ENCODE measurements at regions not wholly inside any gene's neighbourhood (a gene's known extent, or its start where the extent isn't known, plus 50 kb on each side); places are given as distances from the start of the nearest gene placed in this dataset.

DNA sequence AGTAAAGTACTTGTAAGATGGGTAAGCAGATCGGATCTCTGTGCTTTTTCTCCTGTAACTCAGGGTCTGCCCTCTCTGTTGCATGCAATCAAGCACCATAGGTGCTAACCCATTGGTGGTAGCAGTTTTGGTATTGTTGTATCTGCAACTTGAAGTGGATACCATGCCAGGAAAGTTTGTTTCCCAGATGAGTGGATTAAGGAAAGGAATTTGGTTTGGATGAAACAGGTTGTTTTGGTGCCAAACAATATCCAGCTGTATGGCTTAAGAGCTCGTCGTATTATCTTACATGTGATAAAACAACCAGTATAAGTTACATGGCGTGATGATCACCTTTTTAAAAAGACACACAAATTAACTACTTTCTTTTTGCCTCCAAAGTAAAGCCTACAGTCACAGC lies 280.9 kb upstream of the TENM3 start:
- Histone ChIP-seq H3K4me3 (no peak overlapping the region), H3K36me3 (no peaks in the 10 kb centered on the region), H3K27me3 (no peaks in the 10 kb centered on the region), H3K9me3 (no peaks in the 10 kb centered on the region)
- DNase-seq, result no peak

DNA sequence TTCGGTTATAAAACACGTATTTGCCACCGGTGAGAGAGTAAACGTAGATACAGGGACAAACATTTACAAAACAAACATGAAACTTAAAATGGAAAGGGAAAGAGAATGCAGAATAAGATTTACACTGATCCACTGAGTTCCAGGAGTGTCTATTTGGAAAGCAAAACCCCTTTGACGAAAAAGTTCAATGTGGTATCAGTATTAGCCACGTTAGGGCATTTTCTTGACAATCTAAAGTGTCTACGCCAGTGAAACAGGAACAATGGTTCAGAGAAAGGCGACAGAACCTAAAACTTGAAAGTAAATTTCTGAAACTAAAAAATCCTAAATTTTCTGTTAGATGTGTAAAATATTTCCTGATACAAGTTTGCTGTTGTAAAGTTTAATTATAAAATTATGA lies 278.5 kb upstream of the TENM3 start:
- no peak overlapping the region for H3K4me3 ChIP-seq
- H3K36me3 ChIP-seq, result no peaks in the 10 kb centered on the region
- H3K9me3 ChIP-seq, result no peaks in the 10 kb centered on the region
- H3K27me3 ChIP-seq, result no peaks in the 10 kb centered on the region
- DNase-seq, result no peak

DNA sequence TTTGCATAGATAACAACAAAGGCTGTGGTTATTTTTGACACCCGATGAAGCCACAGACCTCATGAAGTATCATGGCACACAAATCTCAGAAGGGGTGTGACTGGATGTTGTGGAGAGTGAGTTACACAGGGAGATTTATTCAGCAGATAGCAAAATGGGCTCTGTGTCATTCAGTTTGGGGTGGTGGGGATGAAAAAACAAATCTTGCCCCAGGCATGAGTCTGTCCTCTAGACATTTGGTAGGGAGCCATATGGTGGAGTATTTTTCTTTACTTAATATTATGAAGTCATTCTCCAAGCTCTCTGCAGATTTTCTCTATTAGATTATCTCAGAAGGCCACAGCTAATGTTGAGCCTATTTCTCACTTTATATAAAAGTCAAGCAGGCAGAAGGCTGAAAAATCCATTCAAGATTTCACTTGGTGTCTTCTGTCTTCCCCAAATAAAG lies 277.1 kb upstream of the TENM3 start:
- Histone ChIP-seq H3K4me3 (no peak overlapping the region), H3K36me3 (no peaks in the 10 kb centered on the region), H3K27me3 (no peaks in the 10 kb centered on the region), H3K9me3 (no peaks in the 10 kb centered on the region)
- no peak for DNase-seq

DNA sequence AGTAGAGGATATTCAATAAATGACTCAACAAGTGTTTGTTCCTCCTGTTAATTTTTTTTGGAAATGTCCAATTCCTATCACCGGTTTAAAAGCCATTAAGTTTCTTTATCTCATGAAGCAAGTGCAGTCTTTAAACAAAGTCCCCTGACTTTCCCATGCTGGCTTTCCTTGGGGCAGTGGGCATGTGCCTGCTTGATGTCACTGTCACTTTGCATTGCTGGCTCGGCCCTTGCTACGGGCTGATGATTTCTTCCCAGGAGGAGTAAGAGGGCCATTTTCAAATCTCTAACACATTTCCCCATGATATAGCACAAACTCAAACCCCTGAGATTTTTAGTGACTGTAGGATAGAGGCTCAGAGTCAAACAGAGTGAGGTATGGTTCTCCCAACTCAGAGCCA lies 275.8 kb upstream of the TENM3 start:
- H3K27me3 ChIP-seq, result no peaks in the 10 kb centered on the region
- H3K4me3 ChIP-seq, result no peak overlapping the region
- no peak for DNase-seq
- no peaks in the 10 kb centered on the region for H3K9me3 ChIP-seq
- no peaks in the 10 kb centered on the region for H3K36me3 ChIP-seq

DNA sequence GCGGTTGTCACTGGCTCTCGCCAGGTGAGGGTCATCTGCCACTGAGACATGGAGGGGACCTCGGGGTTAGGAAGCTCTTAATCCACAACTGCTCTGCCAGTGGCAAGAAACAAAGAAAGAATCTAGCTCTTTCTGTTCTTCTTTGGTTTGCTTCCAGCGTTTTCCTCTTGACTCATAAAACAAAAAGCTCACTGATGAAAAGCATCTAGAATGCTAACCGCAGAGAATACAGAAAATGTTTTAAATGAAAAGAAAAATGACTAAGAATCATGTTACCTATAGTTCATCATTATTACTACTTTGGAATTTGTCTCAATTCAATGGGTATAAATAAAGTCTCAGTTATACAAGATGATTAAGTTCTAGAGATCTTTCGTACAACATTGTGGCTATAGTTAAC lies 274.8 kb upstream of the TENM3 start:
- Histone ChIP-seq H3K27me3 (no peaks in the 10 kb centered on the region), H3K9me3 (no peaks in the 10 kb centered on the region), H3K36me3 (no peaks in the 10 kb centered on the region), H3K4me3 (no peak overlapping the region)
- DNase-seq, result no peak

DNA sequence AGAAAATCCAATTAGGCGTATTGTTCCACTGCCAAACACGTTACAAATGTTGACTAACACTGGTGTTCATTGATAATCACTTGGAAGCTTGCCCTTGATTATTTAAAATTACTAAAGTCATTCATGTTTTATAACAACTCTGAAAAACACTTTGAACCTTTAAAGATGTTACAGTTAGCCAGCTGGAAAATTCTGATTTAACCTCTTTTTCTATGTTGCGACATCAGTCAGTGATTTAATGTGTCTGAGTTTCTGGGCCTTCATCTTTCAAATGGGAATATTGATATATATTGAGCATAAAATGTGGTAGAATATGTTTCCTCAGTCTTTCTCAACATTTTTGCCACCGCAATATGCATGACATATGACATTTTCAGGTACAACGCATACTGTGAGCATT lies 274.1 kb upstream of the TENM3 start:
- no peak for DNase-seq
- Histone ChIP-seq H3K27me3 (no peaks in the 10 kb centered on the region), H3K4me3 (no peak overlapping the region), H3K9me3 (no peaks in the 10 kb centered on the region), H3K36me3 (no peaks in the 10 kb centered on the region)

DNA sequence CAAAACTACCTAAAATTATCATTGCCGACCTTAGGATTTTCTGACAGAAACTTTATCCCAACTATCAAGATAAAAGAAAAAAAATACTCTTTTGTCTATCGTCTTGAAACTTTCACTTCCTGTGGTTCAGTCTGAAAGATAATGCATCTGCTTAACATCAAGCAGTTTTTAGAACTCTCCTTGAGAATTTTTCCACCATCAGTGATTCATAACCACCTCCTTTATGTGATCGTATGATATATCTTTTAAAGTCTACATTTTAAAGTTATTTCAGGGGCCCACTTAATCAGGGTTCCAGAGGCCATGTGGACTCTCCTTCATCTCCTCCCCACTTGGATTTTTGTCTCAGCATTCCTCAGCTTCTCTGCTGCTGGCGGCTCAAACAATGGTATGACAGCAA lies 272.8 kb upstream of the TENM3 start:
- Histone ChIP-seq H3K36me3 (no peaks in the 10 kb centered on the region), H3K4me3 (no peak overlapping the region), H3K9me3 (no peaks in the 10 kb centered on the region), H3K27me3 (no peaks in the 10 kb centered on the region)
- no peak for DNase-seq

DNA sequence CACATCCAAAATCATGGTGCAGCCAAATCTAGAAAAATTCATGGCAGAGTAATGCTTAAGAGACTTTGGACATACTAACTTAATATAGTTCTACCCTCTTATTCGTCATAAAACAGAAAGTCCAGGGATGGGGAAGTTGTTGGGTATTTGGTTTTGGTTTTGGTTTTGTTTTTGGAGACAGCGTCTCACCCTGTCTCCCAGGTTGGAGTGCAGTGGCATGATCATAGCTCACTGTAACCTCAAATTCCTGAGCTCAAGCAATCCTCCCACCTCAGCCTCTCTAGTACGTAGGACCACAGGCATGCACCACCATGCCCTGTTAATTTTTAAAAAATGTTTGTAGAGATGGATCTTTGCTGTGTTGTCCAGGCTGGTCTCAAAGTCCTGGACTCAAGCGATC lies 271.8 kb upstream of the TENM3 start:
- peak overlapping the region; percentile 6; the same call in 1 of the 2 replicates for H3K4me3 ChIP-seq
- no peak for DNase-seq
- no peaks in the 10 kb centered on the region for H3K36me3 ChIP-seq
- H3K9me3 ChIP-seq, result no peaks in the 10 kb centered on the region
- H3K27me3 ChIP-seq, result no peaks in the 10 kb centered on the region

DNA sequence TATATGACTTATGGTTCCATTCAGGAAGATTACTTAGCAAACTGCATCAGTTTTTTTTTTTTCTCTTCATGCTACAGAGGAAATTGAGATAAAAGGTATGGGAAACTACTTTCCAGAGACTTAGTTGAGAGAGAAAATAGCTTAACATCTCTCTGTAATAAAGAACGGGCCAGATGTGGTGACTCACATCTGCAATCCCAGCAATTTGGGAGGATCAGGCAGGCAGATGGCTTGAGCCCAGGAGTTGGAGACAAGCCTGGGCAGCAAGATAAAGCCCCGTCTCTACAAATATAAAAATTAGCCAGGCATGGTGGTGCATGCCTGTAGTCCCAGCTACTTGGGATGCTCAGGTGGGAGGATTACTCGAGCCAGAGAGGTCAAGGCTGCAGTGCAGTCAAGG lies 271.2 kb upstream of the TENM3 start:
- Histone ChIP-seq H3K36me3 (no peaks in the 10 kb centered on the region), H3K9me3 (no peaks in the 10 kb centered on the region), H3K27me3 (no peaks in the 10 kb centered on the region), H3K4me3 (no peak overlapping the region; the same call in 1 of the 2 replicates)
- peak; percentile 71 for DNase-seq

DNA sequence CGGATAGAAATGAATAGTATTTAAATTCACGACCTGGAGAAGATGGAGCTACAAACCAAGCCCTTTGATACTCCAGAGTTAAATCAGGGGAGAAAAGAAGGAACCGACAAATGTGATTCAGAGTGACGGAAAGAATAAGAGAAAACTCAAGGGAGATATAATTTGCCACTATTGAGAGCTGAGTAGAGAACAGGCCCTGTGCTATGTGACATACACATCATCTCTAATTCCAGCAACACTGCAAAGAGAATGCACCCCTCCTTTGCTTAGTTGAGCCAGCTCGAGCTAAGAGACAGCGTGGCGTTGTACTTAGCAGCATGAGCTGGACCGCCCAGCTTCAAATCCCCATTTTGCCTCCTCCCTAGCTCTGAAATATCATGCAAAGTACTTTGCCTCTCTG lies 266.4 kb upstream of the TENM3 start:
- H3K27me3 ChIP-seq, result no peaks in the 10 kb centered on the region
- no peak for DNase-seq
- H3K4me3 ChIP-seq, result no peak overlapping the region
- no peaks in the 10 kb centered on the region for H3K9me3 ChIP-seq
- H3K36me3 ChIP-seq, result no peaks in the 10 kb centered on the region

DNA sequence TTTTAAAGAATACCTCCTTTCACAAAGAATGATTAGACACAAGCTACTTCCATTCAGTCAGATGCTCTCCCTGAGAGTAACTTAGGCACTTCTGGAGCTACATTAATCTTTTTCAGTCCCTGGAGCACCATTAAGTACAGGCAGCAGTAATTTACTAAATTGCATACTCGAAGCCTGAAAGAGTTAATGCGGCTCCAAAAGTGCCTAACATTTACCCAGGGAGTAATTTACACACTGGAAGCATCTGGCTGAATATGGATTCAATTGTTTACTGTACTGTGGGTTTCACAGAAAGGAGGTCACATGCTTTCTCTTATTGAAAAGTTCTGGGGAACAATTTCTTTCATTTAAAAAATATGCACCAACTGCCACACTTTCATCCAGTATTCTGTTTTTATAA lies 260.8 kb upstream of the TENM3 start:
- Histone ChIP-seq H3K9me3 (no peaks in the 10 kb centered on the region), H3K27me3 (no peaks in the 10 kb centered on the region), H3K36me3 (no peaks in the 10 kb centered on the region), H3K4me3 (no peak overlapping the region)
- no peak for DNase-seq

DNA sequence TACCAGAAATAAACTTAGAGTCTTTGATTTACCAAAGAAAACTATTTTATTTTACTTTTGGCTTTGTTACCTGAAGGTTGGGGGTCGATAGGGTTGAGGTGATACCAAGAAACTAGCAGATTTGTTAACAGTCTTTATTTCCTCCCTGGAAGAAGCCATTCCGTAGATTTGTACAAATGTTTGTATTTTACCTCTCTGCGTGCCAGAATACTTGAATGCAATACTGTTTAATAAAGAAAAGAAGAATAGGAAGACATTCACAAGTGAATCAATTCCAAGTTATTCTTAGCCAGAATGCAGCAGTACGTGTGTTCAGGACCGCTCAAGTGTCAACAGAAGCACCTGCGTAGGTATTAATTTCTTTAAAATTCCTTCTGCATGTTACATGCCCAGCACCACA lies 260.3 kb upstream of the TENM3 start:
- Histone ChIP-seq H3K27me3 (no peaks in the 10 kb centered on the region), H3K36me3 (no peaks in the 10 kb centered on the region), H3K4me3 (no peak overlapping the region), H3K9me3 (no peaks in the 10 kb centered on the region)
- no peak for DNase-seq

DNA sequence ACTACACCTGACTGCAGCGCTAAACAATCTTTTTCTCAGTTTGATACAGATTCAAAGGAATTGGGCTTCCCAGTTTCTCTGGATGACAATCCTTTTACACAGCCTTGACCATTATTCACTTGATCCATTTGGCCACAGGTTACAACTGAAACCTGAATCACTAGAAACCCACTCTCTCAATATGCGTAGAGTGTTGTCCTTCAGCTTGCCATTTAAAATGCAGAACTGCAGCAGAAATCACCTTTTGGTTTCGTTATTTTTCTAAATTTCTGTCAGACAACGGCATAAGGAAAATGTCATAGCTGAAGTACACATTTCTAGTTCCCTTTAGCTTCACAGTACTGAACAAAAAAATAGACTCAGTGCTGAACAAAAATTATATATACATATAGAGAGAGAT lies 255.8 kb upstream of the TENM3 start:
- Histone ChIP-seq H3K9me3 (no peaks in the 10 kb centered on the region), H3K27me3 (no peaks in the 10 kb centered on the region), H3K4me3 (no peak overlapping the region), H3K36me3 (no peaks in the 10 kb centered on the region)
- DNase-seq, result no peak

DNA sequence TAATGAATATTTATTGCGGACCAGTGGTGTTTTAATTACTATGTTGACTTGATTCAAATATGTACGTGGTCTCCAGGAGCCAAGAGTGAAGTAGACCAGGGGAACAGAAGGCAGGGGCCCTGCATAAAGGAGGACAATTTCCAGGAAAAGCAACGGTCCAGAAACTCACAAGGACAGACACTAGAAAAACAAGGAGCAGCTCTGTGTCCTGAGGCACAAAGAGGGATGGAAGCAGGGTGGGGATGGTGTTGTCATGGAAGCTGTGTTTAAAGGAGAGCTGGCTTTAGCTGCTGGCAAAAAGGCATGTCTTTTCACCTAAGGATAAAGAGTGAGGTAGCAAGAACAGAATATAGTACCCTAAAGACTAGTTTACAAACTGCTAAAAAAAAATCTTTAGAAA lies 254.1 kb upstream of the TENM3 start:
- no peak for DNase-seq
- H3K4me3 ChIP-seq, result no peak overlapping the region

DNA sequence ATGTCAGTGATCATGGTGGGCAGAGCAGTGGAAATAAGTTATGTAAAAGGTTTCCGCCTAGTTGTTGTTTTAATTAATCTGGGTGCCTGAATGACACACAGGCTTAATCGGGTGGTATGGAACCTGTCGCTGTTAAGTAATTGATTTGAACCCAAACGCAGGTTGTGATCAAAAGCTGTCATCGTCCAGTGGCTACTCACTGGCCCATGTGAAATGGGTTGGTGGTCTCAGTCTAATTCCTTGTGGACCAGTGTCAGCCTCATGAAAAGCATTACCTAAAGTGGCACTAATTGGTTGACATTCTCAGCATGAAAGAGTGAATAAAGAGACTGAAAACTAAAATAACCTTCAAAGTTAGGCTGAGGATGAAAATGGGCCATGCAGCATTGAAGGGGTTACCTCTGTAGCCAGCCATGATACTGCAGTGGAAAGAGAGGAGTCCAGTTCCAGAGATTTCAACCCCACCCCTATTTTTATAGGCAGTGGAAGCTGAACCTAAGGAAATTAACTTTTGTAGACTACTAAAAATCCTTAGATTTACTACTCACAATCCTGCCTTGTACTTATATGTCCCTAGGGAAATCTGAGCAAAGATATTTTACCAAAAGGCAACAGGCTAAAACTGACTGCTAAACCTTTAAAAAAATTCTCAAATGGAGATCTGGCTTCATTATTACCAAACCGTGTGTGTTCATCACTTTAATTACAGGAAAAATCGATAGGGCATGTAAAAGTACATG lies 251.7 kb upstream of the TENM3 start:
- Histone ChIP-seq H3K4me3 (no peak overlapping the region), H3K27me3 (no peaks in the 10 kb centered on the region), H3K9me3 (no peaks in the 10 kb centered on the region), H3K36me3 (no peaks in the 10 kb centered on the region)
- no peak for DNase-seq

More for the DNA sequence above, 254.1 kb upstream of the TENM3 start:
- Histone ChIP-seq H3K27me3 (no peaks in the 10 kb centered on the region), H3K9me3 (no peaks in the 10 kb centered on the region), H3K36me3 (no peaks in the 10 kb centered on the region)

DNA sequence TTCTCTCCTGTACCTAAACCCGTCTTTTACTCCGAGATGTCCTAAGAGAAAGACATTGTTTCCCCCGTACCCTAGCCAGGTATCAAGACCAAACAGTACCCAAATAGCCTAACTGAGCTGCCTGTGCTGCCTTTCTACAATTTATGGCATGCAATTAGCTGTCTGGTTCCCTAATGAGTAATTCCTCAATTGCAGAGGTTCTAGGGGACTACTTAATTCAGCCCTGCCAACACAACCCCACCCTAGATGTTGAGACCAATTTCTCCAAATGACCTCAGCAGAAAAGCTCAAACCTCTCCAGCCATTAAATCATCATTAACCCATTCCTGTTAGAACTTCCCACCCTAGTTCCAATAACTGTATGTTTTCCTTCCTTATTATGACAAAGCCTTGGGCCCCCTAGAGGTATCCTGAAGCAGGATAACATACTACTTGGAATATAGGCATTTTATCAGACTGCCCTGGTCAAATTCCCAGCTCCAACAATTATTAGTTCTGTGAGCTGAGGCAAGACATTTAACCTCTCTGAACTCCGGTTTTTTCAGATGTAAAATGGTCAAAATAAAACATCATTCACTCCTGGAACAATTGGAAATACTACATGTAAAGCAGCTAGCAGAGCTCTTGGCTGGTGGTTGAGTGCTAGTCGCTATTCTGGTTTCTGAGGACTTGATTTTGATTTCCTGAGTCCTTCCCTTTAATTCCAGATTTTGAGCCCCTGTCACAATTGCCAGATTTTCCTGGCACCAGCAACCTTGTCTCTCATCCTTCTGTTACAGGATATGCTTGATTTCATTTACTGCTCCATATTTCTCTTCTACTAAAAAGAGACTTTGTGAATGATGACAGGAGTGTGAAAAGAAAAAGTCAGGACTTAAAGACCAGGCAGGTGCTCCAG lies 244.6 kb upstream of the TENM3 start:
- DNase-seq, result no peak
- H3K27me3 ChIP-seq, result no peaks in the 10 kb centered on the region
- H3K4me3 ChIP-seq, result no peak overlapping the region
- no peaks in the 10 kb centered on the region for H3K9me3 ChIP-seq
- H3K36me3 ChIP-seq, result no peaks in the 10 kb centered on the region

DNA sequence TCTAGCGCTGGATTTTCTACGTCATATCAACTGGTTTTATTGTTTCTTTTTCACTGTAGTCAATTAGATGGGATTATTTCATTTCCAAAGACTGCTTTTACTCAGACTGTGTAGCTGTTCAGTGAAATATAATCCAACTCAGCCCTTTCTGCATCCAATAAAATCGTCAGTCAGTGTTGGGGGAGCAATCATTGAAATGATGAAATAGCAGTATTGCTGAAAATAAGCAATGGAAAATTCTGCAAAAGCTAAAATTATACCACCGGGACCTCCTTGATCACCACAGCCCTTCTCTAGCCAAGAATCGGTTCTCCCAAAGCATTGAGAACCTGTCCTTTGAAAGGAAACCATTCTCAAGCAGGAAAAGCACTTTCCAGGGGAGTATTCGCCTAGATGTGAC lies 243.1 kb upstream of the TENM3 start:
- H3K4me3 ChIP-seq, result no peak overlapping the region
- no peak for DNase-seq
- no peaks in the 10 kb centered on the region for H3K27me3 ChIP-seq
- H3K9me3 ChIP-seq, result no peaks in the 10 kb centered on the region
- no peaks in the 10 kb centered on the region for H3K36me3 ChIP-seq

DNA sequence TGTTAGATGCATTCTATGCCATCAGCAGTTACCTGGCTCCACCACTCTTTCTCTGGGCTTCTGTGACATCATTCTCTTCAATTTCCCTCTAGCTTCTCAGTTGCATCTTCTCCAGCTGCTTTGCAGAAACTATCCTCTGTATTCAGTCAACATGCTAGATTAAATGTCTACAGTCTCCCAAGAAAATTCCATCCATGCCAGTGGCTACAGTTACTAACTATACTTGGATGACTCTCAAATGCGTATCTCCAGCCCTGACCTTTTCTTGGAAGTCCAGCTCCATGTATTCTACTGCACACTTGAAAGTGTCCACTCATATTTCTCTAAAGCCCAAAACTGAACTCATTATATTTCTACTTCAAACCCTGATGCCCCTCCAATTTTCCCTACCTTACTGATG lies 232.3 kb upstream of the TENM3 start:
- no peaks in the 10 kb centered on the region for H3K36me3 ChIP-seq
- DNase-seq, result no peak
- H3K27me3 ChIP-seq, result no peaks in the 10 kb centered on the region
- no peaks in the 10 kb centered on the region for H3K9me3 ChIP-seq
- no peak overlapping the region for H3K4me3 ChIP-seq

All from MG63 (cell line).